CD4-positive, alpha-beta T cell treated with Interleukin-12 subunit alpha and Interleukin-12 subunit beta, for 1 hour (primary cell): ENCODE measurements at regions not wholly inside any gene's neighbourhood (a gene's known extent, or its start where the extent isn't known, plus 50 kb on each side); places are given as distances from the start of the nearest gene placed in this dataset.
"Not testable (repeated sequence)": the region's sequence is repeated elsewhere in the genome, so short reads cannot be mapped to it uniquely, and the experiment has no call there.

Experiments
- DNase-seq: peaks from one replicate; pipeline ENCODE4 v3.0.0-alpha.2; 2020

DNA sequence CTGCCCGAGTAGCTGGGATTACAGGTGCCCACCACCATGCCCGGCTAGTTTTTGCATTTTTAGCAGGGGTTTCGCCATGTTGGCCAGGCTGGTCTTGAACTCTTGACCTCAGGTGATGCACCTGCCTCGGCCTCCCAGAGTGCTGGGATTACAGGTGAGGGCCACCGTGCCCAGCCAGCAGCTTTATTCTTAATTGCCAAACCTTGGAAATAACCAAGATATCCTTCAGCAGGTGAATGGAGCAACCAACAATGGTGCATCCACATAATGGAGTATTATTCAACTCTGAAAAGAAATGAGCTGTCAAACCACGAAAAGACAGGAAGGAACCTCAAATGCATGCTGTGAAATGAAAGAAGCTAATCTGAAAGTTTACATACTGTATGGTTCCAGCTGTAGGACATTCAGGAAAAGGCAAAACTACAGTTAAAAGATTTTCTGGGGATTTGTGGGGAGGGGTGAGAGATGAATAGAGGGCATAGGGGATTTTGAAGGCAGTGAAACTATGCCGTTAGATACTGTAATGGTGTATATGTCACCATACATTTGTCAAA, 118.8 kb upstream of the CCND2 start:
- DNase-seq = no peak

DNA sequence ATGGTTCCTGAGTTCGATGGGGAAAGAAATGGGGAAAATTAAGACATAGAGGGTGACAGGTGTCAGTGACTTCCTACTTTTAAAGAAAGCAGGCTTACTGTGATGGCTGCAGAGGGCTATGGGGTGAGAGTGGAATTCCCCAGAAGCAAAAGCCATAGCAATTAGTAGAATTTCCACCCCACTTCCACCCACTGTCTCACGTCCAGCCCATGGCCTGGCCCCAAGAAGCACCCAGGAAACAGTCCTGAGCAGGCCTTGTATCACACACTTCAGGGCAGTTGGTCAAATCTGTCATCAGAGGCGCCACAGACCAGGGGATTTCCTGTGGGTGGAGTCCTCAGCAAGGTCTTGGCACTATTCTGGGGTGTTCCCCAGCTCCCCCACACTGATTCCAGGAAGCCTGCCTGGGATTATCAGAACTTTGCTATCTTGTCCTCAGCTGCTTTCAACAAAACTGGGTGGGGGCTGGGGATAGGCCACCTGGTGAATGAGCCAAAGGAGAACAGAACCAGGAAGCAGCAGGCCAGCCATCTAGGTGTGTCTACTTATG, 120.1 kb upstream of the CCND2 start:
- DNase-seq = peak; percentile 71

DNA sequence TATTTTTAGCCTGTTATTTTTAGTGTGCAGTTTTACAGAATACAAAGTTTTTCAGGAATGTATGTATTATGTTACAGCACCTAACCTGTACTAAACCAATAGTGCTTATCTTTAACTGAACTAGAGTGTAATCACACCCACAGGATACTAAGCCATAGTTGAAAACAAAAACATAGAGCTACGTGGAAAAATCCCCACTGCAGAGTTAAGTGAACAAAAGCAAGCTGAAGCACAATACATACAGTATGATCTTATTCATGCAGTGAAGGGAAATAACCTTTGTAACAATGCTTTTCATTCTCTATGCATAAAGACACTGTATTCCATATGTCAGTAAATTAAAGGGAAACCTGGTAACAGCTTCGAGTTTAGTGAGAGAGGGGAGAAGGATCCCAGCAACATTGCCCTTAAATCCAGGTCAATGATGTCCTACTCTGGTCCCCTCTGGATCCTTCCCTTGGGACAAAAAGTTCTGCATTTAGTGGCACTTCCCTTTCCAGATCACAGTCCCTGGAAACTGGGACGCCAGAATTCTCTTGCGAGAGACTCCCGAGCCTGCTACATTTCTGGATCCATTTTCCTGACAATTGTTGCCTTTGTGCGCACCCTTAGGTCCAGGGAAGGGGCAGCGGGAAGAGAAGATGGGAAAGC, 121.3 kb upstream of the CCND2 start:
- peak; percentile 36 for DNase-seq

DNA sequence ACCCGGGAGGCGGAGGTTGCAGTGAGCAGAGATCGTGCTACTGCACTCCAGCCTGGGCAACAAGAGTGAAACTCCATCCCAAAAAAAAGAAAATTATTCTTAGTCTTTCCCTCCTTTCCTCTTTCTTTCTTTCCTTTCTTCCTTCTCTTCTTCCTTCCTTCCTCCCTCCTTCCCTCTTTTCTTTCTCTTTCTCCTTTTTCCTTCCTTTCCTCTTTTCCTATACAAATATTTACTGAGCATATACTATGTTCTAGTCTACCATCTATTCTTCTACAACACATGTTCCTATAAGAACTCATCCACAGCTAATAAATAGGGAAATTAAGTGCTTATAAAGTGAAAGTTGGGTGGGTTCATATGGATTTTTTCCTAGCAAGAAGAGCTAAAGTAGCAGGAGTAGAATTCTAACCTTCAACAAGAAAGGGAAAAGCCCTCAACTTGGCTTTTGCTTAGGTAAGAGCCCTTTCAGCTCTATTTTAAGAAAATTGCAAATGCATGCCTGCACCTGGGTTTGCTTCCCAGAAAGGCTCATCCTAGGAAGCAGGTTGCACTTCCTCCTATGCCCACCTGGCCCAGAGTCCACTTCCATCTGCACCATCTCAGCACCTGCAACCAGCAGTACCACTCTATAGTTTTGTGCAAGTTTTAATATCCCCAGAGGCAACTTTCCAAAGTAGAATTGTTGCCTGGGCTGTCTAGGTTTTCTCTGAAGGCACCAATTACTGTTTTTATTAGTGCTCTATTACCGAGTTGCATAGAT, 122.0 kb upstream of the CCND2 start:
- DNase-seq = no peak

DNA sequence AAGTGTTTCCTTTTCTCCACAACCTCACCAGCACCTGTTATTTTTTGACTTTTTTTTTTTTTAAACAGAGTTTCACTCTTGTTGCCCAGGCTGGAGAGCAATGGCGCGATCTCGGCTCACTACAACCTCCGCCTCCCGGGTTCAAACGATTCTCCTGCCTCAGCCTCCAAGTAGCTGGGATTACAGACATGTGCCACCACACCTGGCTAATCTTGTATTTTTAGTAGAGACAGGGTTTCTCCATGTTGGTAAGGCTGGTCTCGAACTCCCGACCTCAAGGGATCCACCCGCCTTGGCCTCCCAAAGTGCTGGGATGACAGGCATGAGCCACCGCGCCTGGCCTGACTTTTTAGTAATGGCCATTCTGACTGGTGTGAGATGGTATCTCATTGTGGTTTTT, 123.2 kb upstream of the CCND2 start:
- not testable (repeated sequence) for DNase-seq

DNA sequence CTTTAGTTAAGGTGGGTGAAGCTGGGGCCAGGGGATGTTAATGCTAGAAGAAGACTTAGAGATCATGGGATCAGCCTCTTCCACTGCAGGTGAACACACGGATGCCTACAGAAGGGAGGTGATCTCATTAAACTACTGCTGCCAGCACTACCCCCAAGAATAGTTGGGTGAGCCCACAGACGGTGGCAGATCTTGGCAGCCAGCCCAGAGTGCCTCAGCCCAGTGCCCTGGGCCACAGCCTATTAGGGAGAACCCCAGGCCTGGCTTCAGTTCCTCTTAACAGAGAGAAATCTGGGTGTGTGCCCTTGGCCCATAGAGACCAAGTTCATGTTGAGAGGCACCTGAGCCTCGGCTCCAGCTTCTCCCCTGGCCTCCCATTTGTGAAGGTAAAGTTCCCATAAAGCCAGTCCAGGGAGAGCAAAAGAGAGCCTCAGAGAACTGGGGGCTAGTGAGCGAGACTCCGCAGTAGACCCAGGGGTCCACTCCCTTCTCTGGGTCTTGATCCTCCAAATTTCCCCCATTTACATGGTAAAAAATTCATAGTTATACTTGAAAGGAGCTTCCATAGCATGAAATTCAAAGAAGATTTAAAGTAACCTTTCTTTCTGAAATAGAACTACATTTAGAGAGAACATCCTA, 125.0 kb upstream of the CCND2 start:
- DNase-seq = peak; percentile 73

DNA sequence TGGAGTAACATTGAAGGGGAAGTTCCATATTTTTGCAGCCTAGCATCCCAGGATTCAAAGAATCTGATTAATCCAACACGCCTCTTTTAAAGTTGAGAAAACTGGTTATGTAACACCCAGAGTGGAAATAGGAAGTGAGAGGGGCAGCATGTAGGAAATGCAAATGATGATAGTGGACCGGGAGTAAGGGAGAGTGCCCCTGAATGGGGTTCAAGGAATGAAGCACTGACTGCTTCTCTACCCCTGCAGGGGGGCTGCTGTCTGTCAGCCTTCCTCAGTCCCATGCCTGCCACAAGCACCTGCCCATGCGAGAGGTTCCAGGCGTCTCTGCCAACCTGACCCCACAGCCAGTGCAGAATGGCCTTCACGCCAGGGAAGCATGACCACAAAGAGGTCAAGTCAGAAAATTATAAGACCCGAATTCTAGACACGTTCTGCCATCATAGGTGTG, 126.5 kb upstream of the CCND2 start:
- no peak for DNase-seq

DNA sequence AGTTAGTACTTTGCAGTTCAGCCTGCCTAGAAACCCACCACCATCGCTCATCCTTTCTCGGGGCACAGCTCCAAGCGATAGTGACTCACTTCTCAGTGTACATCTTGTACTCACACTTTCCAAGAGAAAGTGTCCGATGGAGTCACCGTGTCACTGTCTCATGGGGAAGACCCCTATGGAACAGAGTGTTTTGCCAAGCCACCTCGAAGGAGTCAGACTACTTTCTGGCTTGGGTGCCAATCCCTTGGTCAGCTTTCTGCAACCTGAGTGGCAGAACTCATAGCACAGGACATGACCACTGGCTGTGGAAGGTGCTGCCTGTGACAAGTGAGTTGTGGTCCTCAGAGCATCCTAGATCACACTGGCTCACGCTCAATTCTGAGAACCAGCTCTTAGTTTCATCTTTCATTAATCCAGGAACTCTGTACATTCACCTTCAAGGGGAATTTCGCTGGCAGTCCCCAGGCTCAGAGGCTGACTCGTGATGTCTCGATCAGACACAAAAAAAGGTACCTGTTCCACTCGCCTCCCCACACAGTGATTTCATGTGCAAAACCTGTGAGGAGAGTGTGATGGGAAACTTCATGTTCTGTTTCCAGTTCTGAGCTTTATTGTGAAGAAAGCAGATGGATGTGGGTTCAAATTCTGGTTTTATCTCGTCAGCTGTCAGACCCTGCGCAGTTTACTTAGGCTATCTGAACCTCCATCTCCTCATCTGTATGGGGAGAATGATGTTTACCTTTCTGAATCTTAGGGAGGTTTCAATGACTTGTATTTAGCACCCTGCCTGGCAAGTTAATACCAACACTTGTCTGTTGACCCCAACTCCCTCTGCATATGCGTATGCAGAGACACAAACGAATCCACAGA, 127.3 kb upstream of the CCND2 start:
- no peak for DNase-seq

DNA sequence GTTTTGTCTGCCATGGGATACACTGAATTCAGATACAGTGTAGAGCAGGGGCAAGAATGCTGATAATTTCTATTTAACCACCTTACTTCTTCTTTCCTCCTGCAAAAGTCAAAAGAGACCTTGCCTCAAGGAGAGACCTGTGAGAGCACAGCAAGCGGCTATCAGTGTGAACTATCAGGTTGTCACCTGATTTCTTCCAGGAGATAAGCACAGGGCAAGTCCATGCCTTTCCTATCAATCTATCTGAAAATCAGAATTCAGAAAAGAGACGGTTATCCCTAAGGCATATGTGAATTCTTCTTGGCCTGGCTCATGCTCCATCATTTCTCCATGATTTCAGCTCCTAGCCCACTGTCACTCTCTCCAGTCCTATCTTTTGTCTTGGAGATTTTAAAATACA, 128.9 kb upstream of the CCND2 start:
- DNase-seq = no peak

DNA sequence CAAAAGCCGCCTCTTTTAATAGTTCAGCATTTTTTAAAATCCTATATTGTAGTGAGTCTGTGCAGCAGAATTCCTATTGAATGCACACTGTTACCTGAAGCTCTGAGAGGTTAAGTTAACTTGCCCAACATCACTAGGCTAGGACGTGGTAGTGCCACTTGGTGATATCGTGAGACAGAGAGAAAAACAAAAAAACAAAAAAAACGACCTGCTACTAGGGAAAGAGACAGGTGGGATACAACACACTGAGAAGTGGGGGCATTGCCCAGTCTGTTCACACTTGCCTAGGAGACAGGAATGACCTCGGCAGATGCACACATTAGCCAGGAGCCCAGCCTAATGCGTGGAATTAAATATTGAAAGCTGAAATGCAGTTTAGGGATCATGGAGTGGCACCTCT, 129.7 kb upstream of the CCND2 start:
- peak; percentile 53 for DNase-seq

DNA sequence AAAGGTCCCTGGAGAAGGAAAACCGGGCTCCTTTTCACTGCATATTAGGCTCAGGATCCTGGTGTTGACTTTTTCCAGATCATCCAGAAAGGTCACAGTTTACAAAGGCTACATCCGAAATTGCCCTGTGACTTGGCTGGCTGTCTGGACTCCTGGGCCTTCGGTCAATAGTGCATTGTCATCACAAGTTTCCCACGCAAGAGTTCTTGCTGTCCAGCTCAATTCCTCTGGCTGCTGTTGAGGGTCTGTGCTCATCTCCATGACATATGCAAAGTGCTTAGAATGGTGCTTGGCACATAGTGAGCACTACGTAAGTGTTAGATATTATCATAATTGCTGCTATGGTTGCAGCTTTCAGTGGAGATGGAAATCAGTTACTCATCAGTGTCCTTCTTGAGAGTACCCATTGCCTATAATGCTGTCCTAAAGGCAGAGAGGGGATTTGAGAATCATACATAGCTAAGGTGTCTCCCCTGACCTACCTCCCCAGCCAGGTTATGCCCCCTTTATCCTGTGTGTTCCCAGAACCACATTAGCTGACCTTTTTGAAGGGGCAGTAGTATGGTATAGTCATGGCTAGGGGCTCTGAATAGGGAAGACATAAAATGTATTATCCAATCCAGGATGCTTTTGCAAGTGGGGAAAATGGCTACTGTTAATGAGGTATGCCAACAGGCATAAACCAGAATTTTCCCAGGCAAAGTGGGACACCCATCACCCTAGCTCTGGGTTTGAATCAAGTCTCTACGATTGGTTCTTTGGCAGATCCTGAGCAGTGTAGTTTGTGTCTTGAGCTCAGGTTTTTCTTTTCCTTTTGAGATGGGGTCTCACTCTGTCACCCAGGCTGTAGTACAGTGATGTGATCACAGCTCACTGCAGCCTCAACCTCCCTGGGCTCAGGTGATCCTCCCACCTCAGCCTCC, 132.0 kb upstream of the CCND2 start:
- no peak for DNase-seq

DNA sequence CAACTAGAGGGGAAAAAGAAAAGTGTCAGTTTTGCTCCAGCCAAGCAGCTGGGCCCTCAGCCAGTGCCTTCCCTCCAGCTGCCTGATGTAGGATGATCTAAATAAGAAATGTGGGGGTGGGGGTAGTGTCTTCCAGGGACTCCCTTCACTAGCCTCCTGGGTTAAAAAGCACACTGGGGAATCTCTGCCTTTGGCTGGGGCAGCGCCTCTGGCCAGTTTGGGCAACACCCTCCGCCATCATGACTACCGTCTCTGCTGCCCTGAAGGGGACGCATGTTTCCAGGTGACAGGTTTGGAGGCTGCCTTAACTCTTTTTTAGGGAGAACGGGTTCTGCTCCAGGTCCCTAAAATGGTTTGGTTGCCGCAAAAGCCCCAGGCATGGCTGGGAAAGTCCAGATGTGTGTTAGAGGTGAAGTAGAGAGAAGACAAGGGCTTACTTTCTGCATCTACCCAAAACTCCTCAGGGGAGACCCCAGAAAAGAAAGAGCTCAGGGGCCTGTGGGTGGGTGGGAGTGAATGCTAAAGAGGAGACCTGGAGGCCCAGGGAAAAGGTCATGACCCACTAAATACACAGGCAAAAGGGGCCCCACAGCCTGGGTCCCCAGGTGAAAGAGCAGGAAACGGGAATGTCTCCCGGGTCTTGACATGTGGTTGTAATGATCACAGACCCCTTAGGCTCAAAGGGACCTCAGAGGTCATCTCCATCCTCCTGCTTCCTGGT, 132.8 kb upstream of the CCND2 start:
- no peak for DNase-seq

DNA sequence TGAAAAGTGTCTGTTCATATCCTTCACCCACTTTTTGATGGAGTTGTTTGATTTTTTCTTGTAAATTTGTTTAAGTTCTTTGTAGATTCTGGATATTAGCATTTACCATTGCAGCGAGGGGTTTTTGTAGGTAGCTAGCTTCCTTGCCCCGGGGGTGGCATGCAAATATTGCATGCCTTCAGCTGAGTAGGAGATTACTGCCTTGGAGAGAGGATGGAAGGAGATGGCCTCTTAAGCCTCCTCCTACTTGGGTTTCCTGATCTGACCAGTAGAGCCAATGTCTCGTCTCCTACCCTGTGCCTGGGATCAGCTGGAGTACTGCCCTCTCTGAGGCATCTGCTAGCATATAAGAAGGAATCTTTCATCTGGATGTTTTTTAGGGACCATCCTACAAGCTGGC, 134.4 kb upstream of the CCND2 start:
- no peak for DNase-seq

DNA sequence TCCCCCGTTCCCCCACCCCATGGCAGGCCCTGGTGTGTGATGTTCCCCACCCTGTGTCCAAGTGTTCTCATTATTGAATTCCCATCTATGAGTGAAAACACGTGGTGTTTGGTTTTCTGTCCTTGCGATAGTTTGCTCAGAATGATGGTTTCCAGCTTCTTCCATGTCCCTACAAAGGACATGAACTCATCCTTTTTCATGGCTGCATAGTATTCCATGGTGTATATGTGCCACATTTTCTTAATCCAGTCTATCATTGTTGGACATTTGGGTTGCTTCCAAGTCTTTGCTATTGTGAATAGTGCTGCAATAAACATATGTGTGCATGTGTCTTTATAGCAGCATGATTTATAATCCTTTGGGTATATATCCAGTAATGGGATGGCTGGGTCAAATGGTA, 135.0 kb upstream of the CCND2 start:
- DNase-seq = not testable (repeated sequence)

DNA sequence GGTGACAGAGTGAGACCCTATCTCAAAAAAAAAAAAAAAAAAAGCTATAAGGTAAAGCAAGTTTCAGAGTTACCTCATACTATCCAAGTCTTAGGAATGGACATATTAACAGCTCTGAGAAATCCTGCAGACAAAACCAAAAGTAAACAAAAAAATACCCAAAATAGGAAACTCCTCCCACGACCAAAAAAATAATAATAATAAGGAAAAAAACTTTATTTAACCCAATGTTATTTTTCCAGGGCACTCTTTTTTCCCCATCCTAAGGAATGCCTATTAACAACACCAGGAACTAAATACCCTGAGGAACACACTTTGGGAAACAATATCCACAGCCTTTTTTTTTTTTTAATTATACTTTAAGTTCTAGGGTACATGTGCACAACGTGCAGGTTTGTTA, 135.5 kb upstream of the CCND2 start:
- no peak for DNase-seq

DNA sequence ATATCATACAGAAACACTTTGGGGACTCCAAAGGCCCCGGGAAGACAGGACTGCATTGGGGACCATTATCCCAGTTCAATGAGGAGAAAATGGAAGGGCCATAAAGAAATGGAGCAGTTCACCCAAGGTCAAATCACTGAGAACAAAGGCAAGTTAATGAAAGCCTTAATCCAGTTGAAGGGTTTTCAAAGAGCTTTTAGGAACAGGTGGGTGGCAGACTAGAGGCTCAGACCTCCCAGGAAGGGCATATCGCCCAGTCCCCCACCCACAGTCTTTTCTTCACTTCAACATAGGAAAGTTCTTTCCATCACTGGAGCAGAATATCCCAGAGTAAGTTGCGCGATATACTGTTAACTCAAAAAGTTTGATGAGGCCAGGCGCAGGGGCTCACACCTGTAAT, 136.1 kb upstream of the CCND2 start:
- no peak for DNase-seq

DNA sequence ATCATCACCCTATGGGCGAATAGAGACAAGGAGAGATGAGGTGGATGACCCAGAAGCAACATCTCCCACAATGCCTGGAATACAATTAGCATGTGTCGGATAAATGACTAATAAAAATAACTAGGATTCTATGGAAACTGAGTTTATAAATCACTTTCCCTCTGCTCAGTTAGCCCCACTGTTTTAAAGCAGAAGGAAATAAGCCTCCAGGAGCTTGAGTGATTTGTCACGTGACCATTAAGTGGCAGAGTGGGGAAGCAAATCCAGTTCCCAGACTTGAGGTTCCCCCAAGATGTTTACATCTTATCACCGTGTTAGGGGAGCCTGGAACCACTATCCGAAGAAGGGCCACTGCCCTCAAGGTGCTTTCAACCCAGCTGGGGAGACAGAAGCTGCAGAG, 136.5 kb upstream of the CCND2 start:
- no peak for DNase-seq

DNA sequence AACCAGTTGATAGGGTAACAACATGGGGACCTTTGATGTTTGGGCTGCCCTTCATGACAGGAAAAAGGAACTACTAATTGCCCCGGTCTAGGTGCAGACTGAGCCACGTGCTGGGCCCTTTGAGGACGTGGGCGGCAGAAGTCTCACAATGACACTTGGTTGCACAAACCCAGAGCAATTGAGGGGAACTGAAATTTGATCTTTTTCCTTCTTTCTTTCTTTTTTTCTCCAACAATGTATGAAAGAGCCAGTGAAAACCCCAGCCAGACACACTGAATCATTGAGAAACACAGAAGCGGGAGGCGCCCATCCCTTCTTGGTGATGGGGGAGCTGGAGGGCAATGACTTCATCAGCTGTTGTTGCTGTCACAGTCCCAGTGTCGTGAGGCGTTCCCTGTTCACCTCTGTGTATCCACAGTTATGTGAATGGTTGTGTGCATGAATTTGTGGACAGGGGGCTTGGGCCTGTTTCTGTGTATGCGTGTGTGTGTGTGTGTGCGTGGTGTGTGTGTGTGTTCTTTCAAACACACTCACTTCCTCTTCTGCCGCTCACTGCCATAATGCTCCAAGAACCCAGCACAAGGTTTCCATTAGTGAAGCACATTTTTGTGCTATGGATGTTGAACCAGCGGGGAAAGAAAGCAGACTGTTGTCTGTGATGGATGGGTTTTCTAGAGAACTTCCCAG, 137.5 kb upstream of the CCND2 start:
- DNase-seq = no peak

DNA sequence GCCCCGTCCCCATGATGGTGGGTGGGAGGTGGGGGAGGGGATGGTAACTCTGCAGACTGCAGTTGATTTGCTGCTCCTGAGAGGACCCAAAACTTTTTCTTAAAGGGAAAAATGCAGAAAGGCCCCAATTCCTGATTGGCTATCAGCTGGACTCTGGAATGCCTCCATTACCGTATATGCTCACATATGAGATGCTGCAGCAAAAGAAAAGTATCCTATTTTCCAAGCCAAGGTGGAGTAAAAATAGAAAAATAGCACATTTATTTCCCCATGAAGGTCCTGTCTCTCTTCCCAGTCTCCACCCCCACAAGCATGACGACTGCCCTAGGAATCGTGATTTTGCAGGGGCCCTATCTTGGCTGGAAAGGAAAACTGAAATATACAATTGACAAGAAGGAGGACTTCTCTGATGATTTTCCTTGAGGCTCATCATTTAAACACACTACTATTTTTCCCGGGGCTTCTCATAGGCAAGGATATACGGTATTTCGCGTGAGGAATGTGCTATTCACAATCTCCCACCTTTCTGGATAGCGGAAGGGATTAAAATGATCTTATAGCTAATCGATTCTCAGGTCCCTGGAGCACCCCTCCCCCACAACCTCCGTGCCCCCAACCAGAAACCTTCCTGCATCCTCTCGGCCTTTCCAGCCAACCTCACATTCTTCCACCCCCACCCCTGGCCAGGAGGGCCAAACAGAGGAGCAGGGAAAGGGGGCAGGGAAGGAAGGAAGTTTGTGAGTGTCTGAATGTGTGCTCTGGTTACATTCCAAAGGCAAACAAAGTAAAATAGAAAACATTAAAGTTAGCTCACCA, 138.9 kb upstream of the CCND2 start:
- no peak for DNase-seq
